Cardiac fibroblast (primary cell): ENCODE measurements at regions not wholly inside any gene's neighbourhood (a gene's known extent, or its start where the extent isn't known, plus 50 kb on each side); places are given as distances from the start of the nearest gene placed in this dataset.

ENCODE experiments used
- DNase-seq, 2 donors: peaks; one replicate each; pipeline versions ENCODE4 v3.0.0 to v3.0.0-alpha.2; 2010; ENCODE audit warnings: low read depth in 2 of 2
- H3K4me3 ChIP-seq, 2 donors: replicated peaks in 1 of 2; 1 replicate in 1 of 2; 2 replicates in 1 of 2; pipeline ENCODE4 v1.5.1; 2011; ENCODE audit warnings: low read depth in 2 of 2, low read length in 2 of 2, mild to moderate bottlenecking in 2 of 2, moderate library complexity in 1 of 2
- CTCF ChIP-seq: IDR thresholded peaks from one replicate; pipeline ENCODE4 v1.5.1; 2011; ENCODE audit warnings: low read depth, mild to moderate bottlenecking, low read length, inconsistent platforms

GRCh38 chr1:86224651-86225310 is 68.2 kb upstream of the COL24A1 start:
- no peak overlapping the region for H3K4me3 ChIP-seq
- no peak for TF ChIP-seq CTCF
- DNase-seq = no peak

- no peak overlapping the region for H3K4me3 ChIP-seq
- TF ChIP-seq CTCF = no peak
These were observed 62.3 kb upstream of the COL24A1 start for GRCh38 chr1:86218859-86219258.

GRCh38 chr1:86214605-86215004 is 58.0 kb upstream of the COL24A1 start:
- TF ChIP-seq CTCF = no peak
- DNase-seq = no peak
- no peak overlapping the region for H3K4me3 ChIP-seq

More at GRCh38 chr1:86218859-86219258, 62.3 kb upstream of the COL24A1 start:
- no peak for DNase-seq

GRCh38 chr1:86209346-86209745 is 52.8 kb upstream of the COL24A1 start:
- DNase-seq = no peak
- TF ChIP-seq CTCF = no peak
- no peak overlapping the region for H3K4me3 ChIP-seq

- no peak for TF ChIP-seq CTCF
- peak; percentile 91 to 95 for DNase-seq
- no peak overlapping the region for H3K4me3 ChIP-seq
These were observed 50.8 kb upstream of the COL24A1 start for GRCh38 chr1:86207323-86207722.
